GM03348 (cell line): ENCODE measurements at regions not wholly inside any gene's neighbourhood (a gene's known extent, or its start where the extent isn't known, plus 50 kb on each side); places are given as distances from the start of the nearest gene placed in this dataset.
"Not testable (repeated sequence)": the region's sequence is repeated elsewhere in the genome, so short reads cannot be mapped to it uniquely, and the experiment has no call there.

Experiments used
- DNase-seq: peaks from one replicate; pipeline ENCODE4 v3.0.0; 2012; ENCODE audit warnings: low spot score

DNA sequence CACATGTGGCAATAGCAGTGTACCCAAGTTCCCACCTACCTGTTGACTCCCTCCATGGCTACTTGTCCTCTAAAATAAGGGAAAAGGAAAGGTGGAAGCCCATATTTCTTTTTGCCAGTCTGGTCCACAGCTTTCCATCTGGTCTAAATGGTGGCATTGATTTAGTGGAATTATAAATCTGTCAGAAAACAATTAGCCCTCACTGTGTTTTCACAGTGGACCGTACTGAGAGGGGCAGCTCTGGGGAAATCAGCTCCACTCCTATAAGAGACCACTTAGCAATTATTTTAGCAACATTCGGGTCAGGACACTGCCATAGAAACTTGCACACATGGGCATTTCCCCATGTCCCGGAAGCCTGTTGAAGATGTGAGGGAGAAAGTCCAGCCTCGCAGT lies 653.4 kb upstream of the MARCKS start:
- no peak for DNase-seq

DNA sequence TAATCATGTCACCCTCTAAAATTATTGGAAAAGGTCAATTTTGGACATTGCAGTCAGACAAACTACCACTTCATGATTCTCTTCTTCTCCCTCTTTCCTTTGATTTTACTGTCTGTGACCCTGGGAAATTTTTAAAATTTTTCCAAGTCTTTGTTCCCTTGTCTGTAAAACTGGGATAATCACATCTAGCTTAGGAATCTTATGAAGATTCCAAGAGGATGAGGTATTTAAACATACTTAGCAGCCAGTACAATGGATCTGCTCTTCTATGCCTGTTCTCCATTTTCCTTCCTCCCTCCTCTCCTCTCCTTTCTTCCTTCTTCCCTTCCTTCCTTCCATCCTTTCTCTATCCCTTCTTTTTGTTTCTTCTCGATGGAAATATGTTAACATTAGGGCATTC lies 651.6 kb upstream of the MARCKS start:
- no peak for DNase-seq

DNA sequence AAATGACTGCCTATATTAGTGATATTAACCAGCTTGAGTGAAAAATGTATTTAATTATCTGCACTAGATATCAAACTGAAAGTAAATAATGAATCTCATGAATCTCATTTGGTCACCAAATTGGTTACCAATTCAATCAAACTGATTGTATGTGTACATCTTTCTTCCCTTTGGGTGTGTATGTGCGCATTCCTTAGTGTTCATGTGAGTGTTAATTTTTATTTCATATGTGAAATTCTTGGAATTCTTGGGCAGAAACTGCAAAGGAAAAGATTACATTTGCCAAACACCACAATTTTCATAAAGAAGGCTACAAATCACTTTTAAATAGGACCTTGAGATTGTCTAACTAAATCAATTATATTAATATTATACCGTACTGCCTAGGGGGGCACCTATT lies 648.4 kb upstream of the MARCKS start:
- peak; percentile 34 for DNase-seq

DNA sequence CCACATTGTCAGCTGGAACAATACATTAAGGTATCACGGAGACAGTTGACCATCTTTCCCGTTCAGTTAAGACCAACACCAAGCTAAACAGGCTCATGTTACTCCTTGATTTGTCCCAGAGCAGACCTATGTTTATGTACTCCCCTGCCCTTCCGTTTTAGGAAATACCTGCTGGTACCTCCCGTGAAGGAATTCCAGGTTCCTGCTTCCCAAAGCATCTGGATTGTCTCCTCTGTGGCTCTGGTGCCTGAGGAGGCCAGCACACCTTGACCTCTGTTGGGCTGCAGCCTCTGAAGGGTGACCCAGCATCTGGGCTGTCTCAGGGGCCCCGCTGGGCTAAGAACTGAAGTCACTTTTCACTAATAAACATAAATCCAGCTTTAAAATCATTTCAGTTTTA lies 647.8 kb upstream of the MARCKS start:
- DNase-seq, result no peak

DNA sequence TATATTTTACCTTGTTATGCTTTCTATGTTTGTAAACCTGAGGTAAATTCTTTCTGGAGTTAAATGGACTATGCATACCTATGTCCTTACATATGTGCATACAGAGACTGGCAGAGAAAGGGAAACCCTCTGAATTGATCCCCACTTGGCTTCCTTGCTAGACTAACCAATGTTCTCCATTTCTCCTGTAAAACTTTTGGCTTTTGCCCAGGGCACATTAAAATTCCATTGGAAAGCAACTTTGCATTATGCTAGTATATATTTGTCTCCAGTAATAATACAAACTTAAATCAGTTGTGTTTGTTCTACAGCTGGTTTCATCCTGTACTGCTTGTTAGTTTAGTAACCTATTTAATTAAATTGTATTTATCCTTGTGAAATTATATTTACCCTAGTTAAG lies 646.0 kb upstream of the MARCKS start:
- no peak for DNase-seq

DNA sequence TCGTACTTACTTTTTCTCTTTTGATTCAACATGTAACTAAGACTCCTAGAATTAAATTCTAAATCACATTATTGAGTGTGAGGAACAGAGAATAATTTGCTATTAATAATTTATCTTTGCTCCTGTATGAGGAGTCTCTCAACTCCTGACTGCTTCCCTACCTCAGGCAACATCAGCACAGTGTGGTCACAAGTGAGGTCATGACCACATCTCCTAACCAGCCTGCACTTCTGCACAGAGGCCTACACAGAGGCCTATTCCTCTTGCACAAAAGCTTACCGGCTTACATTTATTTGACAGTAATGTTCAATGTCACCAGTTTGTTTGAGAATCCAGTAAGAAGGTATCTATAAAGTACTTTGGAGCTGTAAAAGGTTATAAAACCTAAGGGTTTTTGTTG lies 637.4 kb upstream of the MARCKS start:
- DNase-seq, result no peak

DNA sequence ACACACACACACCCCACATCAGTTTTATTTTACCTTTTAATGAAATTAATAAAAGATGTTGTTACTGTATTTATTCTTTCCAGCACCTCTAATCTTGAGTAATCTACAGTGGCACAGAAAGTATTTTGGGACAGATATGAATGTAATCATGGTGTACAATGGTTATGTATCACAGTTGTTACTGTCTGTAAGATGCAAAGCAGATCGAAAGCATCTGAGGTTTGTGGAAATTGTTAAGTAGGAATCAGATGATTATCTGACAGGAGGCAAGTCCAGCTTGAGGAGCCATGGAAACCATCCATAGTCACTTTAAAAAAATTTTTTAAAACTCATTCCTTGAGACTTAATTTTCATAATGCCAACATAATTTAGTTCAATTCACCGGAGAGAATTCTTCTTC lies 636.3 kb upstream of the MARCKS start:
- DNase-seq, result no peak

DNA sequence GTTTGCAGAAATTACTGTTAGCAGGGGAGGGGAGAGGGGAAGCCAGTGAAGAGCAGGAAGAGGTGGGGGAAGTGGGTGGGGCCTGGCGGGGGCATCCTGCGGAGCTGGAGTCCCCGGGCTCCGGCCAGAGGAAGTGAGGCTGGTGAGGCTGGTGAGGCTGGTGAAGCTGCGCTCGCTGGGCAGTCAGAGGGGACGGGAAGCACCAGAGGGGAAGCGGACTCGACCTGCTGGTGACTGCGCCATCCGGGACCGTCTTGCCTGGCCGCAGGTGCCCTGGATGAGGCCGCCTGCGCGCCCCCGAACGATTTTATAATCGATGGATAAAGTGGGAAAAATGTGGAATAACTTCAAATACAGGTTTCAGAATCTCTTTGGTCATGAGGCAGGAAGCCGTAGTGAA lies 635.3 kb upstream of the MARCKS start:
- no peak for DNase-seq

DNA sequence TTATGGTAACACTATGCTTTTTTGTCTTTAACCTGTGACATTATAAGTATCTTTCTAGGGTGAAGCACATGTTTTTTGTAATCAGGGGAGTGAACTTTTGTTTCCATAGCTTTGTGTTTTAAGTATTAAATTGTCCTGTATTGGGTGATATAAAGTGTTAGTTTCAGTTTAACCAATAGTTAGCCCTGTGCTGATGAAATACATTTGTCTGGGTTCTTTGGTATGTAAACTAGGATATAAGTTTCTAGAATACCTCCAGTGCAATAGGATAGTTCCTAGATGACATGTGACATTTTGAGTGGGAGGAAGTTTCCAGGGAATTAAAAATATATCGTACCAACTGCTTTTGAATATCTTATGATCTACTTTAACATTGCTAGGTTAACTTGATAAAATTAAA lies 611.0 kb upstream of the MARCKS start:
- no peak for DNase-seq

DNA sequence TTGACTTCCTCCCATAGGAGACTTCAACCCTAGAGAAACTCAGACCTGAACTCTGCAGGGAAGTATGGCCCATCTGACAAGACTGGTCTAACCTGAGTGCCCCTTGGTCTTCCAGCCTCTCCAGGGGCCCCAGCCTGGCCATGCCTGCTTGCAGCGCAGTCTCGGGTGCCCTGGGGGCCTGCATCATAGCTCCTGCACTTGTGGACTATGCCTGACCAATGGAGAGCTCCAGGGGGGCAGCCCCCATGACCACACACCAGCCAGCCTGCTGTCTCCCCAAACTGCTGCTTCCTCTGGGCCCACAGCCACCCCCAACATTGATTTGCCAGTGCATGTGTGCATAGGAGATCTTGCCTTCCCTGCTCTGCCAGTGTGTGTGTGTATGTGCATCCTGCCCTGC lies 608.6 kb upstream of the MARCKS start:
- DNase-seq, result no peak

DNA sequence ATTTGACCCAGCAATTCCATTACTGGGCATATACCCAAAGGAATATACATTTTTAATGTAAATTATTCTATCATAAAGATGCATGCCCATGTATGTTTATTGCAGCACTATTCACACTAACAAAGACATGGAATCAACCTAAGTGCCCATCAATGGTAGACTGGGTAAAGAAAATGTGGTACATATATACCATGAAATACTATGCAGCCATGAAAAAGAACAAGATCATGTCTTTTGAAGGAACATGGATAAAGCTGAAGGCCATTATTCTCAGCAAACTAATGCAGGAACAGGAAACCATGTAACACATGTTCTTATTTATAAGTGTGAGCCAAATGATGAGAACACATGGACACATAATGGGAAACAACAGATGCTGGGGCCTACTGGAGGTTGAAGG lies 603.0 kb upstream of the MARCKS start:
- not testable (repeated sequence) for DNase-seq

DNA sequence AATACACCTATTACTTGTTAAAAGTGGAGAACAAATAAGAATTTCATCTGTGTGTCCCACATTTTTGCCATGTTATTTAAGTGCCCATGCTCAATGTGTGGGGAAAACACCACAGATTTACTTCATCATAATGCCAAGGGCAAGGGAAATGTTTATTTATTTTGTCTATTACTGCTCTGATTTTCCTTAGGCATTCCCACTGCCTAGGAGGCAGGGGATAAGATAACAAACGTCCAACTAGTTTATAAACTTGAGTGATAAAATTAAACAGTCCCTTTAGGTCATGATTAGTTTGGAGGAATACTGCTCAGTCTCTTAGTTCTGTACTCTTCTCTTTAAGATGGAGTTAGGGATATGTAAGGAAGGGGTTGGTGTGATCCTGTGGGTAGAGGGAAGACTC lies 598.4 kb upstream of the MARCKS start:
- DNase-seq, result no peak

DNA sequence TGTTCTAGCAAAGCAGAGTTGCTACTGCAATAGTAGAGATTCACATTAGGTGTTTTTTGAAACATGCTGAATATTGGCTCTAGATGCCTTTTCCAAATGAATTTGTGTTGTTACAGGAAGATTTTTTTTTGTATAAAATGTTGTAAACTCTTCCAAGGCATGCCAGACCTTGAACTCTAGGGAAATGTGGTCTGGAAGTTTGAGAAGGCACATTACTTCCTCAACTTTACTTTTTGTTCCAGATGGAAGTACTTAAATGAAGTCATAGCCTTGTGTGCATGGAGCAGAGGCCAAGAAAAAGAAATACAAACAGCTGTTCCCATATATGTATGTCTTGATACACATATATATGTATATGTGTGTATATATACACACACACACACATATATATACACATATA lies 585.7 kb upstream of the MARCKS start:
- DNase-seq, result peak; percentile 19

DNA sequence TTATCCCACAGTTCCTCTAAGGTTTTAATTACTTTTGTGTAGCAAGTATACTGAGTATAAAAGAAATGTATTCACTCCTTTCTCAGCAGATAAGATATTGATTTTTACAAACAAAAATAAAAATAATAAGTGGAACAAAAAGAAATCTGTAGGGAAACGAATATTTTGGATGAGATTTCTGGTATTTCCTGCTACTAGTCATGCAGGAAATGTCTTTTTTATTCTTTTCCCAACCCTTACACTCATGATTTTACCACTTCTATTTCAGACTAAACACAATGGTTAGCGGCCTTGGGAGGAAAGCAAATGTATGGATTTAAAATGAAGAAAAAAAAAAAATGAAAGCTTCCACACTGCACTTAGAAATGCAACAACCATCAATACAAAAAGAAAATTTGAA lies 580.5 kb upstream of the MARCKS start:
- DNase-seq, result no peak

DNA sequence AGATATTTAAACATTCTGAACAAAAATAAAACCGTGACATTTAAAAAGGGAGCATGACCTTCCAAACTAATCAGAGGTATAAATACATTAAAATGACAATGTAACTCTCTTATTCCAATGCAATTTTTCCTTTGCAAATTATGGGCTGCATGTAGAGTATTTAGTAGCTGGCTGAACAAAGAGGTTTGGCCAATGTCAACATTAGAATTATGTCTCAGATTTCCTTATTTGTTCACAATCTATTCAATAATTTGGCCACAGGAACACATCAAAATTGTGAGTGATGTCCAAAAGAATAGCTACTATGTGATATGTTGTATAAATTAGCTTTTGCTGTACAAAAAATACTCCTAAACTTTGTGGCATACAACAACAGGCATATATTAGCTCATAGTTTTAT lies 580.0 kb upstream of the MARCKS start:
- DNase-seq, result no peak

DNA sequence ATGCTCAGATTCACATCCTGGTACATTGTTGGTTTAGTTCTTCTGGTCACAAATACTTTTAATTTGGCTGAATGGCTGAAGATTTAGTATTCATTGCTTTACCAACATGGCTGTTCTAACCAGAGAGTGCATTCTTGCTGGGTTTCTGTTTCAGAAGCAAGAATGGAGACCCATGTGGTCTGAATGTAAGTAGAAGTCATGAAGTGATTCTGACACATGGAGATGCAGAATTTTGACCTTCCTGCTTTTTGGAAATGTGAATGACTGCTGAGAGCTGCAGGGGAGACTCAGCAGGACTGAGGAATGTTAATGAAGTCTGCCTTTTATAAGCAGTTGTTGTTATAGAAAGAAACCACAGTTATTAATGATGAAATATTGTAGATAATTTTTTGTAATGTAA lies 576.1 kb upstream of the MARCKS start:
- DNase-seq, result peak; percentile 21

DNA sequence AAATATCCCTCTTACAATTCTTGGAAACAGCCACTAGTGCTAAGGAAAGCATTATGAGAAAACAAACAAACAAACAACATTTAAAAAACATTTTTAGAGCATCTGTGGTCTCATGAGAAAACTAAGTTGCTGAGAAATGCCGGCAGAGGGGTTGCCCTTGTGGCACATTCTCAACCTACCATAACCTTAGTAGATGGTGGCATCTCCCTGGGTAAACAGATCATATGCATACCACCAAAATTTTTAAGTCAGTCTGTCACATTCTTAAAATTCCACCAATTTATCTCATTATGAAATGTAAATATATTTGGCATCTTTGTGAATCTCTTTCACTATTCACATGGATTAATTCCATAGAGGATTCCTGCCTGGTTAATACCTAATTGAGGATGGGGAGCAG lies 575.7 kb upstream of the MARCKS start:
- no peak for DNase-seq

DNA sequence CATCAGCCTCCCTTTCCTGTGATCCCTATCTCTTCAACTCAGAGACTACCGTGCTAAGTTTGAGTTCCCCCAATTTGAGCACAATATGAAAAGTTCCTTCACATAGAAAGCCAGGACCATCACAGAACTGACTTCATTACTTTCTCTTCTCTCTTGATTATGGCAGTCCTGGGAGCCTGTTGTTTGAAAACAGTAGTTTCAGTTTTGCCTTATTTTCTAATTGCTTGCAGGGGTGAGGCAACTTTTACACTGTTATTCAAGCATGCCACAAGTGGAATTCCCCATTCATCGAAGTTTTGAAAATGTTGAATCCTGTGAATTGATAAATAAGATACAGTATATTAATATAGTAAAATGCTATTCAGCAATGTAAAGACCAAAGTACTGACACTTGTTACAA lies 569.7 kb upstream of the MARCKS start:
- no peak for DNase-seq

DNA sequence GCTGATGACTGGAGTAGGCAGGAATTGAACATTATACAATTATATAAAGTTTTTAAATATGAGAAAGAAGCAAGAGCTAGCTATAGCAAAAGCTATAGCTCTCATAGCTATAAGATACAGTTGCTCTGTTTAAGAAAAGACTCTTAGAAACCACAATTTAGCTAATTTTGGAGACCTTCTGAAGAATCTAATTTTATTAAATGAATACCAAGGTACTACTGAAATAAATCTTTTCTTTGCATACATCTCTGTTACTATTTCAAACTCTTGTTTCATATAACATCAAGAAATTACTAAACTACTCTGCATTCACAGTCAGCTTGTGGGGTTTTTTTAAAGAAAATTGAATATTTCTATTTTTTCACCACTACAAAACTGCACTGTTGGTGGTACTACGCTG lies 568.7 kb upstream of the MARCKS start:
- no peak for DNase-seq

DNA sequence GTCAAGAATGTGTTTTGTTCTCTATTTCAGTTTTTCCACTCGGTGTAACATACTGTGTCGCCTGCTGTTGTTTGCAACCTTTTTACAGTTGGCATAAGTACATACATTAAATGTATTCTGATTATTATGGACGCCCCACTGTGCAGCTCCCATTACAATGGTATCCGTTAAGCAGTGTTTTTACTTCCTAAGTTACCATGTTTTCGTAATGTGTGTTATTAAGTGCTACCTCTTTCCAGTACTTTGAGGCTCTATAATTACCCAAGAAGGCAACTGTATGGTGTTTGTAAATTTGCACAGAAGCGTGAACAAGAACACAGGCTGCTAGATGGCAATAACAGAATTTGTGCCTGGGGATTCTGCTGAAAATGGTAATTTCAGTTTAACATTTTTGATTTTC lies 568.0 kb upstream of the MARCKS start:
- no peak for DNase-seq

DNA sequence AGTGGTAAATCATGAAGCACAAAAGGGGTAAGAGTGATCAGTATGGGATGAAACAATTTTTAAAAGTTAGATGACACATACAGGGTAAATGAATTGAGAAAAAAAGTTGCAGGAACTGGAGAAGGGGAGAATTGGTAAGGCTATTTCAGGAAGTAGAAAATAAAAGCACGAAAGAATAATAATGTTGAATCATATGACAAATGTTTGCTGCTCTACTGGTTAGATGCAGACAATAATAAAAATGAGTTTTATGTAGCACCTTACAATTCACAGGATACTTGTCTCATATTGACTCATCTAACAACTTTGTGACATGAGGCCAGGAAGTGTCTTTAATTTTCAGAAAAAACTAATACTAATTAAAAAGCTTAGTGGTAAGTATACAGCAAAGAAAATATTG lies 566.5 kb upstream of the MARCKS start:
- no peak for DNase-seq

DNA sequence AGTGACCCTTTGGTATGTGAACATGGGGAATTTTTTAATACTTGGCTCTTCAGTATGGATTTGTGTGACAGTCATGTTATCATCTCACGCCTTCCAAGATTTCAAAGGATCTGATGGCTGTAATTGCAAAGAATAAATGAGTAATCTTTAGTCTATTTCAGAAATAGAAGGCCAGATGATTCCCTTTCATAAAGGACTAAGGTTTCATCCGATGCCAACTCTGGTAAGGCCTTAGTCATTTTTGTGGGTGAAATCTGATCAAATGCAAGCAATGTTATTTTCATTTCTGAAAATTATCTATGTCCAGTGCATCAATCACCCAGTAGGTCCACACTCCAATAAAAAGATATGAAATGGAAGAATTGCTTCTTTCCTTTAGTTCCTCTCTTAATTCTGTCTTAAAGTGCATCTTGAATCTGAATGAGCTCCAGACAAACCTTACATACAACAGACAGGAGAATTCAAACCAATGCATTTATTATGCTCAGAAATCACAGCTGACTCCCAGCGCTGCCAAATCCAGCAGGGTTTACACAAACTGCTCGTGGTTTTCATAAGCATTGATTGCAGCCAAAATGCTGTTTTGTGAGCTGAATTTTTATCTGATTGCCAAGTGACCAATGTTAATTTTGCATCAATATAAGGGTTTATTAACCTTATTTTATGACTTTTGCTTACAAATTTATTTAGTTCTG lies 565.2 kb upstream of the MARCKS start:
- no peak for DNase-seq

DNA sequence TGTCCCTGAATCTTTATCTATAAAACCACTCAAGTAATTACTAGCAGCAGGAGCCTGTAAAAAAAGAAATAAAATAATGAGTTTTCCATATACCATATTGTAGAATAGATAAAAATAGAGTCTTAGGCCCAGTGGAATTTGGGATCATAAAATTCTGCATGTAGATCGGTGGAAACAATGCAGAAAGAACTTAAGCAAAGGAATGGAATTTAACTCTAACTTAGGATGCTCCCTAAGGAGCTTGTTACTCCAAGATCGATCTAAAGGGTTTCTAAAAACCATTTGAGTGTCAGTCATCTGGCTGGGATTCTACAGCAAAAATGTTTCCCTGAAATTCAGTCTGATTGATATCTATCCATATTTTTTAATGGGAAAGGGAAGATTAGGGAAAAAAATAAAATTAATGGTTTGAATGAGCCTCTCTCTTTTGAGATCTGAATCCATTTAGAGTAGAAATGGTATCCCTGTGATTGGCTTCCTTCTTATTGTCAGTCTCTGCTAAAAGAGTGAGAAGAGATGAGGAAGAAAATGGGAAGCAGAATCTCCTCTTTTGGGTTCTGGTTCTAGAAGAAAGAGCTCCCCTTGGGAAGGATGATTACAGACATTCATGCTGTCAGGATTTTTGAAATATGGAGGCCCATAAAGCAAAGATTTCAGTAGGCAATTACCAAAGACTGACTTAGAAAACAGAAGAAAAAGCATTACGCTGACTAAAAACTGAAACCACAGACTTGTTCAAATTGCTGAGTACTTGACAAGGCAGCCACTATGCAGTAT lies 564.3 kb upstream of the MARCKS start:
- DNase-seq, result no peak

DNA sequence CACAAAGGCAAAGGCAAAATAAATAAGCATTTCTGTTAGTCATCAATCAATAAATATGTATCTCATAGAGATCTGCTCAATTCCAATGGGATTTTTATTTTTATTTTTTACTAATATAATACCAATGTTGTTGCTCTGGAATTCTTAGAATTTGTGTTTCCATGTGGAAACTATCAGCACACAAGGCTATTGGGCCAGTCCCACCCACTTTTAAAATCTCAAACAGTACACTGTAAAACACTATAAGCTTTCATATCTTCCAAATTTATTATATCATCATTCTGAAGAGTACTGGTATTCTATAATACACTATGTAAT lies 563.8 kb upstream of the MARCKS start:
- DNase-seq, result no peak
